ENCODE measurements at regions not wholly inside any gene's neighbourhood (a gene's known extent, or its start where the extent isn't known, plus 50 kb on each side); places are given as distances from the start of the nearest gene placed in this dataset.
A peak's percentile ranks its signal among the peaks of the same experiment; 100 is the strongest.

- Histone ChIP-seq H3K4me3 (ENCODE audit: low read depth in 1 of 2, low read length in 2 of 2) (no peak overlapping the region), H3K27me3 (ENCODE audit: control insufficient read depth in 1 of 2, insufficient read depth in 2 of 2, low read length in 2 of 2) (no peaks in the 10 kb centered on the region), H3K4me1 (ENCODE audit: control insufficient read depth in 2 of 2, insufficient read depth in 2 of 2, low read length in 1 of 2) (no peaks in the 10 kb centered on the region), H3K27ac (ENCODE audit: low read depth in 2 of 2, low read length in 1 of 2) (no peak overlapping the region), H3K9me3 (ENCODE audit: control insufficient read depth in 2 of 2, insufficient read depth in 1 of 2, low read depth in 1 of 2, low read length in 1 of 2) (no peaks in the 10 kb centered on the region), H3K36me3 (ENCODE audit: control insufficient read depth in 2 of 2, insufficient read depth in 2 of 2, low read length in 1 of 2) (no peaks in the 10 kb centered on the region)
- 52 to 54% methylated on average over 6 of the region's 6 CpGs for WGBS, 2 donors
Observed at GRCh38 chr4:16384576-16384975, 158.3 kb upstream of the TAPT1 start.

- Histone ChIP-seq H3K4me3 (ENCODE audit: low read depth in 1 of 2, low read length in 2 of 2) (no peak overlapping the region), H3K27me3 (ENCODE audit: control insufficient read depth in 1 of 2, insufficient read depth in 2 of 2, low read length in 2 of 2) (no peaks in the 10 kb centered on the region), H3K4me1 (ENCODE audit: control insufficient read depth in 2 of 2, insufficient read depth in 2 of 2, low read length in 1 of 2) (no peaks in the 10 kb centered on the region), H3K27ac (ENCODE audit: low read depth in 2 of 2, low read length in 1 of 2) (no peak overlapping the region), H3K9me3 (ENCODE audit: control insufficient read depth in 2 of 2, insufficient read depth in 1 of 2, low read depth in 1 of 2, low read length in 1 of 2) (no peaks in the 10 kb centered on the region), H3K36me3 (ENCODE audit: control insufficient read depth in 2 of 2, insufficient read depth in 2 of 2, low read length in 1 of 2) (no peaks in the 10 kb centered on the region)
- WGBS, 2 donors = 67 to 78% methylated on average over 3 of the region's 3 CpGs
Observed at GRCh38 chr4:16382571-16382970, 156.3 kb upstream of the TAPT1 start.

GRCh38 chr4:16377887-16378286 is 151.6 kb upstream of the TAPT1 start:
- Histone ChIP-seq H3K27me3 (ENCODE audit: control insufficient read depth in 1 of 2, insufficient read depth in 2 of 2, low read length in 2 of 2) (no peaks in the 10 kb centered on the region), H3K9me3 (ENCODE audit: control insufficient read depth in 2 of 2, insufficient read depth in 1 of 2, low read depth in 1 of 2, low read length in 1 of 2) (no peaks in the 10 kb centered on the region), H3K27ac (ENCODE audit: low read depth in 2 of 2, low read length in 1 of 2) (no peak overlapping the region), H3K4me1 (ENCODE audit: control insufficient read depth in 2 of 2, insufficient read depth in 2 of 2, low read length in 1 of 2) (no peaks in the 10 kb centered on the region), H3K4me3 (ENCODE audit: low read depth in 1 of 2, low read length in 2 of 2) (no peak overlapping the region), H3K36me3 (ENCODE audit: control insufficient read depth in 2 of 2, insufficient read depth in 2 of 2, low read length in 1 of 2) (no peaks in the 10 kb centered on the region)
- 71 to 78% methylated on average over 5 of the region's 5 CpGs for WGBS, 2 donors

GRCh38 chr4:16365036-16365569 is 138.8 kb upstream of the TAPT1 start:
- H3K4me3 ChIP-seq (ENCODE audit: low read depth in 1 of 2, low read length in 2 of 2) = no peak overlapping the region
- no peaks in the 10 kb centered on the region for H3K36me3 ChIP-seq (ENCODE audit: control insufficient read depth in 2 of 2, insufficient read depth in 2 of 2, low read length in 1 of 2)
- no peaks in the 10 kb centered on the region for H3K9me3 ChIP-seq (ENCODE audit: control insufficient read depth in 2 of 2, insufficient read depth in 1 of 2, low read depth in 1 of 2, low read length in 1 of 2)
- WGBS, 2 donors = 60% methylated on average over 5 of the region's 5 CpGs
- no peaks in the 10 kb centered on the region for H3K27me3 ChIP-seq (ENCODE audit: control insufficient read depth in 1 of 2, insufficient read depth in 2 of 2, low read length in 2 of 2)
- H3K4me1 ChIP-seq (ENCODE audit: control insufficient read depth in 2 of 2, insufficient read depth in 2 of 2, low read length in 1 of 2) = no peaks in the 10 kb centered on the region
- no peak overlapping the region for H3K27ac ChIP-seq (ENCODE audit: low read depth in 2 of 2, low read length in 1 of 2)

- WGBS, 2 donors = 95 to 97% methylated on average over 36 of the region's 36 CpGs
- H3K4me1 ChIP-seq (ENCODE audit: control insufficient read depth in 2 of 2, insufficient read depth in 2 of 2, low read length in 1 of 2) = no peaks in the 10 kb centered on the region
- no peaks in the 10 kb centered on the region for H3K36me3 ChIP-seq (ENCODE audit: control insufficient read depth in 2 of 2, insufficient read depth in 2 of 2, low read length in 1 of 2)
- H3K9me3 ChIP-seq (ENCODE audit: control insufficient read depth in 2 of 2, insufficient read depth in 1 of 2, low read depth in 1 of 2, low read length in 1 of 2) = no peaks in the 10 kb centered on the region
- H3K27me3 ChIP-seq (ENCODE audit: control insufficient read depth in 1 of 2, insufficient read depth in 2 of 2, low read length in 2 of 2) = no peaks in the 10 kb centered on the region
- no peak overlapping the region for H3K4me3 ChIP-seq (ENCODE audit: low read depth in 1 of 2, low read length in 2 of 2)
- H3K27ac ChIP-seq (ENCODE audit: low read depth in 2 of 2, low read length in 1 of 2) = no peak overlapping the region
Observed at GRCh38 chr4:16360694-16361262, 134.5 kb upstream of the TAPT1 start.

- Histone ChIP-seq H3K36me3 (ENCODE audit: control insufficient read depth in 2 of 2, insufficient read depth in 2 of 2, low read length in 1 of 2) (no peaks in the 10 kb centered on the region), H3K4me3 (ENCODE audit: low read depth in 1 of 2, low read length in 2 of 2) (no peak overlapping the region), H3K27ac (ENCODE audit: low read depth in 2 of 2, low read length in 1 of 2) (no peak overlapping the region), H3K9me3 (ENCODE audit: control insufficient read depth in 2 of 2, insufficient read depth in 1 of 2, low read depth in 1 of 2, low read length in 1 of 2) (no peaks in the 10 kb centered on the region), H3K27me3 (ENCODE audit: control insufficient read depth in 1 of 2, insufficient read depth in 2 of 2, low read length in 2 of 2) (peaks cover 0 to 1% of the 10 kb centered on the region in 2 donors), H3K4me1 (ENCODE audit: control insufficient read depth in 2 of 2, insufficient read depth in 2 of 2, low read length in 1 of 2) (no peaks in the 10 kb centered on the region)
- WGBS, 2 donors = 83 to 84% methylated on average over 5 of the region's 5 CpGs
Observed at GRCh38 chr4:16353165-16353564, 126.9 kb upstream of the TAPT1 start.

- 56 to 62% methylated on average over 8 of the region's 8 CpGs for WGBS, 2 donors
- Histone ChIP-seq H3K27me3 (ENCODE audit: control insufficient read depth in 1 of 2, insufficient read depth in 2 of 2, low read length in 2 of 2) (peaks cover 2% of the 10 kb centered on the region in 2 donors), H3K4me3 (ENCODE audit: low read depth in 1 of 2, low read length in 2 of 2) (no peak overlapping the region), H3K36me3 (ENCODE audit: control insufficient read depth in 2 of 2, insufficient read depth in 2 of 2, low read length in 1 of 2) (no peaks in the 10 kb centered on the region), H3K9me3 (ENCODE audit: control insufficient read depth in 2 of 2, insufficient read depth in 1 of 2, low read depth in 1 of 2, low read length in 1 of 2) (no peaks in the 10 kb centered on the region), H3K27ac (ENCODE audit: low read depth in 2 of 2, low read length in 1 of 2) (no peak overlapping the region), H3K4me1 (ENCODE audit: control insufficient read depth in 2 of 2, insufficient read depth in 2 of 2, low read length in 1 of 2) (no peaks in the 10 kb centered on the region)
Observed at GRCh38 chr4:16351161-16351560, 124.9 kb upstream of the TAPT1 start.

- Histone ChIP-seq H3K9me3 (ENCODE audit: control insufficient read depth in 2 of 2, insufficient read depth in 1 of 2, low read depth in 1 of 2, low read length in 1 of 2) (no peaks in the 10 kb centered on the region), H3K4me3 (ENCODE audit: low read depth in 1 of 2, low read length in 2 of 2) (no peak overlapping the region), H3K27ac (ENCODE audit: low read depth in 2 of 2, low read length in 1 of 2) (no peak overlapping the region), H3K27me3 (ENCODE audit: control insufficient read depth in 1 of 2, insufficient read depth in 2 of 2, low read length in 2 of 2) (peaks cover 2% of the 10 kb centered on the region in 2 donors), H3K36me3 (ENCODE audit: control insufficient read depth in 2 of 2, insufficient read depth in 2 of 2, low read length in 1 of 2) (no peaks in the 10 kb centered on the region), H3K4me1 (ENCODE audit: control insufficient read depth in 2 of 2, insufficient read depth in 2 of 2, low read length in 1 of 2) (no peaks in the 10 kb centered on the region)
- WGBS, 2 donors = 73 to 75% methylated on average over 1 of the region's 1 CpG
Observed at GRCh38 chr4:16344853-16345252, 118.6 kb upstream of the TAPT1 start.

- no peaks in the 10 kb centered on the region for H3K4me1 ChIP-seq (ENCODE audit: control insufficient read depth in 2 of 2, insufficient read depth in 2 of 2, low read length in 1 of 2)
- peak overlapping the region in 1 of 2 donors; percentile 22 for H3K27ac ChIP-seq (ENCODE audit: low read depth in 2 of 2, low read length in 1 of 2)
- 45 to 77% methylated on average over 2 of the region's 2 CpGs for WGBS, 2 donors
- no peak overlapping the region for H3K4me3 ChIP-seq (ENCODE audit: low read depth in 1 of 2, low read length in 2 of 2)
- no peaks in the 10 kb centered on the region for H3K27me3 ChIP-seq (ENCODE audit: control insufficient read depth in 1 of 2, insufficient read depth in 2 of 2, low read length in 2 of 2)
- no peaks in the 10 kb centered on the region for H3K9me3 ChIP-seq (ENCODE audit: control insufficient read depth in 2 of 2, insufficient read depth in 1 of 2, low read depth in 1 of 2, low read length in 1 of 2)
- no peaks in the 10 kb centered on the region for H3K36me3 ChIP-seq (ENCODE audit: control insufficient read depth in 2 of 2, insufficient read depth in 2 of 2, low read length in 1 of 2)
Observed at GRCh38 chr4:16337936-16338335, 111.7 kb upstream of the TAPT1 start.

GRCh38 chr4:16334601-16335000 is 108.3 kb upstream of the TAPT1 start:
- H3K4me1 ChIP-seq (ENCODE audit: control insufficient read depth in 2 of 2, insufficient read depth in 2 of 2, low read length in 1 of 2) = no peaks in the 10 kb centered on the region
- no peaks in the 10 kb centered on the region for H3K27me3 ChIP-seq (ENCODE audit: control insufficient read depth in 1 of 2, insufficient read depth in 2 of 2, low read length in 2 of 2)
- no peaks in the 10 kb centered on the region for H3K36me3 ChIP-seq (ENCODE audit: control insufficient read depth in 2 of 2, insufficient read depth in 2 of 2, low read length in 1 of 2)
- WGBS, 2 donors = 68 to 72% methylated on average over 2 of the region's 2 CpGs
- no peak overlapping the region for H3K4me3 ChIP-seq (ENCODE audit: low read depth in 1 of 2, low read length in 2 of 2)
- H3K9me3 ChIP-seq (ENCODE audit: control insufficient read depth in 2 of 2, insufficient read depth in 1 of 2, low read depth in 1 of 2, low read length in 1 of 2) = no peaks in the 10 kb centered on the region
- H3K27ac ChIP-seq (ENCODE audit: low read depth in 2 of 2, low read length in 1 of 2) = no peak overlapping the region

Data from esophagus (tissue), 2 donors.